Fibroblast of skin of right quadriceps (primary cell): ENCODE measurements at regions not wholly inside any gene's neighbourhood (a gene's known extent, or its start where the extent isn't known, plus 50 kb on each side); places are given as distances from the start of the nearest gene placed in this dataset.
"Not testable (repeated sequence)": the region's sequence is repeated elsewhere in the genome, so short reads cannot be mapped to it uniquely, and the experiment has no call there.

Experiments
- DNase-seq: peaks from one replicate; pipeline ENCODE4 v3.0.0-alpha.2; 2013

DNA sequence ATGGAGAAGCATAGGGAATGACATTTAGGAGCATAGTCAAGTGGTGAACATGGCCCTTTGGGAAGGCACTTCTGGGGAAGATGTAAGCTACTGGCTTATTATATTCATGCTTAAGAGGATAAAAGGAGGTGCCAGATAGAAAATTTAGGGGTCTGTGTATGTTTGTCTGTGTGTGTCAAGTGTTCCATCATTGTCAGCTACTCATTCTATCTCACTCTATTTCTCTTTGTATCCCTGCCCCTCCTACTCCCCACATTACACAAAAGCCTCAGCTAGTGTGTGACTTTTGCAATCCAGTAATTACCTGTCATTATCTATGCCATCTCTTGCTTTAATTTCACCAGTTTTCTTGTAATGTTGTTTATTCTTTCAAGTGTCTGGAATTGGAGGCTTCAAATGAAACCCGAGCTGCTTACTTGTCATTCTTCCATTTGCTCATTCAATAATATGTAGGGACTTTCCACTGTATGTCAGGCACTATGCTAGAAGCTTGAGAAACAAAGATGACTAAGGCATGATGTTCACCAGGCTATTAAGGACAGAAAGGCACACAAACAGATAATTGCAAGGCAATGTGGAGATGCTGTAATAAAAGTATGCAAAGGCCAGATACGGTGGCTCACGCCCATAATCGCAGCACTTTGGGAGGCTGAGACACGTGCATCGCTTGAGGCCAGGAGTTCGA lies 229.8 kb upstream of the TEX13C start:
- peak; percentile 0 for DNase-seq

DNA sequence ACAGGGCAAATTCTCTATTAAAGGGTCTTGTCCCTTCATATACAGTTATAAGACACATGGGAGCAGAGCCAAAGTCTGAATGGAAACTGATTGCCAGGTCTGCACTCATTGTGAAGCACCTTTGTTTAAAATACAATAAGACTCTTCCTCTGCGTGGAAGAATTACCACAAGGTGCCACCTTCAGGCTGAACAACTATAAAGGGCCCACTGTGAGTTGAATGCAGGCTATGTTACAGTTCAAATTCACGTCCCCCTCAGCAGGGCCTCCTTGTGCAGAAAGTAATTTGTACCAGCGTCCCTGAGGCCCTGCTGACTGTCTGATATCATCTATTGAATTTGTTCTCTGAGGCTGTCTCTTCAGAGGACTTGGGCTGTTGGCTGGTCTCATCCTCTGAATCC lies 225.8 kb upstream of the TEX13C start:
- no peak for DNase-seq

DNA sequence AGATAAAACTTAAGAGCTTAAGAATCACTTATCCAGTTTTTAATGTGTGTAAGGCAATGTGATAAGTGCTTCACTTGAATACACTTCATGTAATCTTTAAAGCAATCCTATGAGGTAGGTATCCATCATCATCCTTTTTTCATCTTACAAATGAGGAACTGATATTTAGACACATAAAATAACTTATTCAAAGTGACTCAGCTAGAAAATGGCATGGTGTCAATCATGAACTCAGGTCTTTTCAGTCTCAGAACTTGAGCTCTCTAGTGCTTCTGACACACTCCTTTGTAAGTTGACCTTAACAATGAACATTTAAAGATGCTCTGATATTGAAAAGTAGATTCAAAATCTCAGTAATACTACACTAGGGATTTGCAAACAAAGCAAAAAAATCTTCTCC lies 224.8 kb upstream of the TEX13C start:
- no peak for DNase-seq

DNA sequence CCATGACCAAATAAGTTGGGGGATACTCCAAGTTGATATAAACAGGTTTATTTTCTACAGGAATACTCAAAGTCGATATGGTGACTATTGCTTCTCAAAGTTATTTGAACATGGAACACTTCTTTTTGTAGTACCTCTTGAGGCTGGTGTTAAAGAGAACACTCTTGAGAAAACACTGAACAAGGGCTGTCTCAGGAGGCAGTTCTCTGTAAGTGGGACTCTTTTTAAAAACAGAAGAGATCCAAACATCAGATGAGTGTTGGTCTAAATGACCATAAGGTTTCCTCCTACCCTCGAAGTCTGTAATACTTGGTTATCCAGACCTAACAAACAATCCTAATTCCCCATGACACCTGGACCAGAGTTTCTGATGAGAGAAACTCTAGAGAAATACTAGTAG lies 223.2 kb upstream of the TEX13C start:
- no peak for DNase-seq

- DNase-seq = no peak
Observed at GRCh38 chrX:125096870-125097269, 222.8 kb upstream of the TEX13C start.

GRCh38 chrX:125101971-125102755 lies 217.5 kb upstream of the TEX13C start:
- DNase-seq = no peak

DNA sequence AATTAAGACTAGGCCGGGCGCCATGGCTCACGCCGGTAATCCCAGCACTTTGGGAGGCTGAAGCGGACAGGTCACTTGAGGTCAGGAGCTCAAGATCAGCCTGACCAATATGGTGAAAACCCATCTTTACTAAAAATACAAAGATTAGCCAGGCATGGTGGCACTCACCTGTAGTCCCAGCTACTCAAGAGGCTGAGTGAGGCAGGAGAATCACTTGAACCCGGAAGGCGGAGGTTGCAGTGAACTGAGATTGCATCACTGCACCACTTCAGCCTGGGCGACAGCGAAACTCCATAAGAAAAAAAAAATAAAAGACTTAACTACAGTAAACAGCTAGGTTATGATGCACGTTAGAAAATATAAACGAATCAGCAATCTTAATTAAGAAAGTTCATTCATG lies 216.0 kb upstream of the TEX13C start:
- no peak for DNase-seq

DNA sequence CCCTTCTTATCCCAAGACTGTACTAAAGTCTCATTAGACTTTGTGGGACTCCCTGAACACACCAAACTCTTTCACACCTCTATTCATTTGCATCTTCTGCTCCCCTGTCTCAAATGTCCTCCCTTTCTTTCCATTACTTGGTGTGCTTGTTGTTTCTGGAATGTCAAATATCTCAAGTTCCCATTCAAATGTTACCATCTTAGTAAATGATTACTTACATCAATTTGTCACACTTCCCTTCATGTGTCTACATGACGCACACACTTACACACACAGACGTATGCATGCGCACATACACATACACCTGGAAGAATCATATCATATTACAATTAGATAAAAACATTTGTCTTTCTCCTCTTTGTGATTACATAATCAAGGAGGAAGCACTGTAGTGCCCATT lies 210.8 kb upstream of the TEX13C start:
- DNase-seq = no peak

DNA sequence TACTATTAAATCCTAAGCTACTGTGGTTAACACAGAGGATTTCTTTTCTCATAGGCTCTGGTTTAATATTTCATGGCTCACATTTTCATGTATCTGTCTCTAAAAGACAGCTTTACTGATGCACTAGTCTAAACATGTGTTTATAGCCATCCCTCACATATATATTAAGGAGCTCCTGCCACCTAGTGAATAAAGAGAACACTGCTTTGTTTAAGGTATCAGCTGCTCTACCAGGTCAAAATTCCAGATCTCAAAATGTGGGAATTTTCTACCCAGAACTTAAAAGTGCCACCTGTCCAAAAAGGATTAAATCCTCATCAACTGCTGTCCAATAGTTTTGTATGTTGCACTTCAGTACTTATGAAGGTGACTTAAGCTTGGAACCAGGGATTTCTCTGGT lies 188.5 kb upstream of the TEX13C start:
- DNase-seq = peak; percentile 1

DNA sequence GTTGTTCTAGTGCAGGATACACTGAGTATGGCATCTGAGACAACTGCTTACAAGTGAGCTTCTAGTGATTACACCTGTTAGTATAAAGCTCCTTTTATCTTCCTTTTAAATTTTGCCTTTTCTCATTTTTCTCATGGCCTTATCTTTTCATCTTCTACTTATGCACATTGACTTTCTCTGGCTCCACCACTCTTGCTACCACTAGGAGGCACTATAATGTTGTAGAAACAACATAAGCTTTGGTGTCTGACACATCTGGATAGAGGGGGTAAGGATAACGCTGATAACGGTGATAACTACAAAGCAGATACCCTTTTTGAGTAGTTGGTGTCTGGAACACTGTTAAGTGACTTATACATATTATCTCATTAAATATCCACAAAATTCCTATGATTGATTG lies 187.4 kb upstream of the TEX13C start:
- DNase-seq = peak; percentile 0

DNA sequence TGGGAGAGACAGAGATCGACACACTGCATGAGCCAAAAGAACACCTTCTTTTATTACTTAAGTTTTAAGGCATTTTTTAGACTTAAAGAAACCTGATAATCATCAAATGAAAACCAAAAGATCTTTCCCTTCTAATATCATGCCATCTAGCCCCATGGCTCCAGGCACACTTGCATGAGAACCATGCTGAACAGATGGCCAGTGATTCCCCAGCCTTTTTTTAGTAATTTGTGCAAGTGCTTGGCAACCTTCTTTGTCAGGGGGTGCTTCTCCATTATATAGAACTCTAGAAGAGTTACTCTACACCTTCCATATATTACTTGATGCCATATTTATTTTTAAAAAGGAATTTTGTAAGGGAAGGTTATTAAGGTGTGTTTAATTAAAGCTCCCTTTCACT lies 182.2 kb upstream of the TEX13C start:
- DNase-seq = no peak

GRCh38 chrX:125150231-125150630 lies 169.4 kb upstream of the TEX13C start:
- DNase-seq = peak; percentile 12

DNA sequence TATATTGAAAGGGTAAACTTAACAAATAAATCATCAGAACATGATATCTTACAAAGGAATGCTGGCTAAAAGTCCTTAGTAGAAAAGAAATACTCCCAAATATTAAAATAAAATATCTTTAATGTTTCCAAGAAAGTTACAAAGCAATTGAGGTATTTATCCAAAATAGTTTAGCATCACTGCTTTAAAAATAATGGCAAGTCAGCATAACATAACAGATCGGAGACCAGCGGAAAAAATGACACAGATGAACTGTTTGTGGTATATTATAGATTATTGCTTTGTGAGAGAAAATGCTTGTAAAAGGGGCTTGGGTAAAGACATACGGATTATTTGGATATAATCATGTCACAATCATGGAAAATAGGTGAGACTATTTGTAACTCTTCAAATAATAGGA lies 168.5 kb upstream of the TEX13C start:
- DNase-seq = no peak

- no peak for DNase-seq
Observed at GRCh38 chrX:125152011-125152410, 167.7 kb upstream of the TEX13C start.

- no peak for DNase-seq
Observed at GRCh38 chrX:125153621-125154020, 166.1 kb upstream of the TEX13C start.

GRCh38 chrX:125154288-125155257 lies 165.1 kb upstream of the TEX13C start:
- not testable (repeated sequence) for DNase-seq

DNA sequence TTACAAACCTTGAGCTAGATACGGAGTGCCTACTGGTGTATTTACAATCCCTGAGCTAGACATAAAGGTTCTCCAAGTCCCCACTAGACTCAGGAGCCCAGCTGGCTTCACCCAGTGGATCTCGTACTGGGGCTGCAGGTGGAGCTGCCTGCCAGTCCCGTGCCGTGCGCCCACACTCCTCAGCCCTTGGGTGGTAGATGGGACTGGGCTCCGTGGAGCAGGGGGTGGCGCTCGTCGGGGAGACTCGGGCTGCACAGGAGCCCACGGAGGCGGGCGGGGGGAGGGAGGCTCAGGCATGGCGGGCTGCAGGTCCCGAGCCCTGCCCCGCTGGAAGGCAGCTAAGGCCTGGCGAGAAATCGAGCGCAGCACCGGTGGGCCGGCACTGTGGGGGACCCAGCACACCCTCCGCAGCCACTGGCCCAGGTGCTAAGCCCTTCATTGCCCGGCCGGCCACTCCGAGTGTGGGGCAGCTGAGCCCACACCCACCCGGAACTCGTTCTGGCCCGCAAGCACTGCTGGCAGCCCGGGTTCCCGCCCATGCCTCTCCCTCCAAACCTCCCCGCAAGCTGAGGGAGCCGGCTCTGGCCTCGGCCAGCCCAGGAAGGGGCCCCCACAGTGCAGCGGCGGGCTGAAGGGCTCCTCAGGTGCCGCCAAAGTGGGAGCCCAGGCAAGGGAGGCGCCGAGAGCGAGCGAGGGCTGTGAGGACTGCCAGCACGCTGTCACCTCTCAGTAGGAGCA lies 164.2 kb upstream of the TEX13C start:
- not testable (repeated sequence) for DNase-seq

GRCh38 chrX:125170459-125170858 lies 149.2 kb upstream of the TEX13C start:
- no peak for DNase-seq

GRCh38 chrX:125172531-125172930 lies 147.1 kb upstream of the TEX13C start:
- no peak for DNase-seq

- no peak for DNase-seq
Observed at GRCh38 chrX:125175991-125176584, 143.6 kb upstream of the TEX13C start.

DNA sequence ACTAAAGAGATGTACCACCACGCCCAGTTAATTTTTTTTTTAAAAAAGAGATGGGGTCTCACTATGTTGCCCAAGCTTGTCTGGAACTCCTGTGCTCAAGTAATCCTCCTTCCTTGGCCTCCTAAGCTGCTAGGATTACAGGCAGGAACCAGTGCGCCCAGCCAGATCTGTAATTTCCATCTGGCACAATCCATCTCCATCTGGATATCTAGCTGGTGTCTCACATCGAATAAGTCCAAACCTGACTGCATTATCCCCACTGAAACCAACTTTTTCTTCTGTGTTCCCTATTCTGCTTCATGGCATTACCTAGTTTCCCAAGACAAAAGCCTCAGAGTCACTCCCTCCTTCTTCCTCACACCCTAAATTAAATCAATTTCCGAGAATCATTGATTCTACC lies 125.8 kb upstream of the TEX13C start:
- DNase-seq = no peak

DNA sequence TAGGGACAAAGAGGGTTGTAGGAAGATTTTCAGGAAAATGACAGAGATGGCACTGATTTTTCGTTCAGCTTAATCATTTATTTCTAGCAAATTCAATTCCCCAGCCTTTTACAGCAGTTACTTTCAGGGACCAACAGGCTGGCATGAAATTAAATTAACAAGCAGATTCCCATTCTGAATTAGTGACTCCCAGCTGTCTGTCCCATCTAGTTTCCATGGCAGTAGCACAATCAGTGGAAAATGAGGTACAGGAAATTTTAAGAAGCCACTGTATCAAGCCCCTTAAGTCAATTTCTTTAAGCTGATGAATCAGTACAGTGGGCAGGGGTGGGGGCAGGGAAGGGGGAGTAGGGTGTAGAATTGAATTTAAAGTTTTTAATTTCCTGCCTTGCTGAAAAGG lies 121.1 kb upstream of the TEX13C start:
- DNase-seq = no peak
